ENCODE measurements at regions not wholly inside any gene's neighbourhood (a gene's known extent, or its start where the extent isn't known, plus 50 kb on each side); places are given as distances from the start of the nearest gene placed in this dataset.

- no peak overlapping the region for H3K9ac ChIP-seq (ENCODE audit: low read depth in 1 of 2, low read length in 2 of 2)
- H3K27ac ChIP-seq (ENCODE audit: low read depth in 1 of 2, low read length in 2 of 2) = no peak overlapping the region
- TF ChIP-seq CTCF (IDR thresholded peaks at IDR 0.05; ENCODE audit: low read depth, low read length, missing input control) (no peak), TAF1 (conservative IDR thresholded peaks at IDR 0.05) (no peak), REST (IDR thresholded peaks at IDR 0.05) (no peak), ATF3 (IDR thresholded peaks at IDR 0.05) (no peak), ZBTB33 (IDR thresholded peaks at IDR 0.05) (no peak), YY1 (IDR thresholded peaks at IDR 0.05) (no peak), GABPA (IDR thresholded peaks at IDR 0.05 in 1 of 2, conservative IDR thresholded peaks at IDR 0.05 in 1 of 2) (no peak), JUND (IDR thresholded peaks at IDR 0.05) (no peak), RAD21 (IDR thresholded peaks at IDR 0.05) (no peak), RXRA (IDR thresholded peaks at IDR 0.05) (no peak), HNF4A (conservative IDR thresholded peaks at IDR 0.05) (no peak), SP1 (IDR thresholded peaks at IDR 0.05) (no peak), EGR1 (IDR thresholded peaks at IDR 0.05; ENCODE audit: low read depth in 2 of 2) (no peak), MAX (IDR thresholded peaks at IDR 0.05) (no peak), FOXA2 (IDR thresholded peaks at IDR 0.05) (no peak), FOXA1 (IDR thresholded peaks at IDR 0.05) (no peak), NR2F2 (IDR thresholded peaks at IDR 0.05) (no peak), HNF4G (IDR thresholded peaks at IDR 0.05) (no peak)
- H3K36me3 ChIP-seq (ENCODE audit: control insufficient read depth in 4 of 4, insufficient read depth in 3 of 4, low read depth in 1 of 4, low read length in 3 of 4) = no peaks in the 10 kb centered on the region
- peaks cover 0 to 8% (median 0%) of the 10 kb centered on the region in 4 donors for H3K27me3 ChIP-seq (ENCODE audit: control insufficient read depth in 4 of 4, insufficient read depth in 4 of 4, low read length in 3 of 4)
- peaks cover 0 to 5% (median 2%) of the 10 kb centered on the region in 4 donors for H3K9me3 ChIP-seq (ENCODE audit: control insufficient read depth in 4 of 4, low read length in 3 of 4)
- 88% methylated on average over 15 of the region's 15 CpGs for whole genome bisulfite sequencing
- DNase-seq (ENCODE audit: low spot score) = no peak
- no peaks in the 10 kb centered on the region for H3K4me1 ChIP-seq (ENCODE audit: control insufficient read depth in 4 of 4, insufficient read depth in 4 of 4, low read length in 3 of 4)
- H3K4me3 ChIP-seq (ENCODE audit: low read depth in 1 of 3, low read length in 3 of 3) = no peak overlapping the region
These were observed 88.4 kb upstream of the CDK6 start for GRCh38 chr7:92924800-92925199.

All from liver (tissue), 8 donors.